C4-2B (cell line): ENCODE measurements at regions not wholly inside any gene's neighbourhood (a gene's known extent, or its start where the extent isn't known, plus 50 kb on each side); places are given as distances from the start of the nearest gene placed in this dataset.

Experiments used
- CTCF ChIP-seq: fragments of 450-650 bp; conservative IDR thresholded peaks from 2 replicates; pipeline ENCODE4 v1.5.1; 2017; ENCODE audit warnings: mild to moderate bottlenecking
- ZFX ChIP-seq: fragments of 450-650 bp; IDR thresholded peaks from 2 replicates; pipeline ENCODE4 v1.6.1; 2017

GRCh38 chr12:67748743-67749040, 100.1 kb downstream of the DYRK2 start:
- no peak for TF ChIP-seq CTCF
- no peak for TF ChIP-seq ZFX
